Astrocyte (in vitro differentiated cells and primary cell): ENCODE measurements at regions not wholly inside any gene's neighbourhood (a gene's known extent, or its start where the extent isn't known, plus 50 kb on each side); places are given as distances from the start of the nearest gene placed in this dataset.

Source experiments
- DNase-seq: peaks from one replicate; pipeline ENCODE4 v3.0.0-alpha.2; 2010; ENCODE audit warnings: low read depth
- FAIRE-seq: peaks from 2 replicates; lab custom pipeline; 2011; peaks lifted over from hg19 to GRCh38; lab: Jason Lieb, UNC
- H2AFZ ChIP-seq: 2 replicates; pipeline ENCODE4 v1.6.0; 2012; ENCODE audit warnings: low read depth, low read length, inconsistent platforms
- H3K27ac ChIP-seq: 2 replicates; pipeline ENCODE4 v1.5.1; 2011; ENCODE audit warnings: low read depth, low read length, inconsistent platforms
- H3K27me3 ChIP-seq: 2 replicates; pipeline ENCODE4 v1.6.0; 2011; ENCODE audit warnings: low read length, inconsistent platforms; ENCODE audit not compliant: insufficient read depth
- H3K36me3 ChIP-seq: 2 replicates; pipeline ENCODE4 v1.5.1; 2011; ENCODE audit warnings: low read length, inconsistent platforms; ENCODE audit not compliant: insufficient read depth
- H3K4me1 ChIP-seq: 2 replicates; pipeline ENCODE4 v1.5.1; 2011; ENCODE audit warnings: low read length, inconsistent platforms; ENCODE audit not compliant: insufficient read depth
- H3K4me2 ChIP-seq: 2 replicates; pipeline ENCODE4 v1.6.0; 2012; ENCODE audit warnings: low read length, inconsistent platforms
- H3K4me3 ChIP-seq: 2 replicates; pipeline ENCODE4 v1.5.1; 2011; ENCODE audit warnings: low read depth, mild to moderate bottlenecking, low read length, inconsistent platforms; ENCODE audit not compliant: insufficient read depth
- H3K79me2 ChIP-seq: 2 replicates; pipeline ENCODE4 v1.6.0; 2012; ENCODE audit warnings: mild to moderate bottlenecking, low read length, inconsistent platforms; ENCODE audit not compliant: insufficient read depth
- H3K9ac ChIP-seq: 2 replicates; pipeline ENCODE4 v1.6.0; 2012; ENCODE audit warnings: mild to moderate bottlenecking, low read length, inconsistent platforms
- H3K9me3 ChIP-seq: 2 replicates; pipeline ENCODE4 v1.5.1; 2012; ENCODE audit warnings: low read depth, mild to moderate bottlenecking, low read length, inconsistent platforms; ENCODE audit not compliant: insufficient read depth
- H4K20me1 ChIP-seq: 2 replicates; pipeline ENCODE4 v1.6.0; 2012; ENCODE audit warnings: low read length, inconsistent platforms; ENCODE audit not compliant: insufficient read depth
- H3K27ac Mint-ChIP-seq: one replicate; pipeline ENCODE4 v1.8.0; 2021; ENCODE audit warnings: mild to moderate bottlenecking, mixed read lengths; ENCODE audit not compliant: unreplicated experiment
- H3K27me3 Mint-ChIP-seq: one replicate; pipeline ENCODE4 v1.8.0; 2021; ENCODE audit warnings: low read depth, mixed read lengths; ENCODE audit not compliant: unreplicated experiment
- H3K36me3 Mint-ChIP-seq: one replicate; pipeline ENCODE4 v1.8.0; 2021; ENCODE audit warnings: low read depth, mixed read lengths; ENCODE audit not compliant: unreplicated experiment
- H3K4me1 Mint-ChIP-seq: one replicate; pipeline ENCODE4 v1.8.0; 2021; ENCODE audit warnings: low read depth, mixed read lengths; ENCODE audit not compliant: unreplicated experiment
- H3K4me3 Mint-ChIP-seq: one replicate; pipeline ENCODE4 v1.8.0; 2021; ENCODE audit warnings: mild to moderate bottlenecking, moderate library complexity, mixed read lengths; ENCODE audit not compliant: unreplicated experiment
- H3K9me3 Mint-ChIP-seq: one replicate; pipeline ENCODE4 v1.8.0; 2021; ENCODE audit warnings: mild to moderate bottlenecking, mixed read lengths; ENCODE audit not compliant: unreplicated experiment
- EZH2 ChIP-seq: IDR thresholded peaks from 2 replicates; pipeline ENCODE4 v1.6.1; 2012; ENCODE audit warnings: mild to moderate bottlenecking, low read length, inconsistent platforms; ENCODE audit not compliant: insufficient read depth
- TF ChIP-seq, protein P1 (sequence below): IDR thresholded peaks from 2 replicates; pipeline ENCODE4 v1.5.1; 2011; ENCODE audit warnings: low read depth, mild to moderate bottlenecking, inconsistent platforms, low read length, moderate library complexity; ENCODE audit not compliant: insufficient read depth

DNA sequence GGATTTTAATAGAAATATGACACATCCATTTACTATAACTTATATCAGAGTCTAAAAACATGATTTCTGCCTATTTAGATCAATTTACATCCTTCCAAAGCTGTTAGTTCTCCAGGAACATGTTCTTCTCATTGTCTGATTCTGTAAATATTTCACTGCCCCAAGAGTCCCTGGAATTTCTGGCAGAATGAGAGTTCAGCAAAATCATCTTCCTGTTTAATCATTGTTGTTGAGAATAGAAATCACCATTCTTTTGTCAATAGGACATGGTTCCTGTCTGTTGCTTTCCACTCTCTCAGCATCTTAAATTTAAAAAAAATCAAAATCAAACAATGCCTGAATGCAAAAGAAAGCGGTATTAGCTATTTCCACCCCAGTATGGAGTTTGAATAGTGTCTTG, 172.8 kb upstream of the FRMPD4 start:
- Histone ChIP-seq H2AFZ (no peak overlapping the region), H4K20me1 (no peaks in the 10 kb centered on the region), H3K9me3 (no peaks in the 10 kb centered on the region), H3K9ac (no peak overlapping the region), H3K4me2 (no peak overlapping the region), H3K4me1 (no peaks in the 10 kb centered on the region), H3K27ac (no peak overlapping the region), H3K79me2 (no peaks in the 10 kb centered on the region), H3K4me3 (no peak overlapping the region), H3K27me3 (no peaks in the 10 kb centered on the region), H3K36me3 (no peaks in the 10 kb centered on the region)
- DNase-seq (no peak), FAIRE-seq (peak; percentile 9)
- H3K4me3 Mint-ChIP-seq, result no peak overlapping the region
- no peaks in the 10 kb centered on the region for H3K36me3 Mint-ChIP-seq
- no peaks in the 10 kb centered on the region for H3K9me3 Mint-ChIP-seq
- H3K4me1 Mint-ChIP-seq, result peaks cover 9% of the 10 kb centered on the region
- H3K27me3 Mint-ChIP-seq, result no peaks in the 10 kb centered on the region
- no peak for TF ChIP-seq EZH2
- TF ChIP-seq, protein P1, sequence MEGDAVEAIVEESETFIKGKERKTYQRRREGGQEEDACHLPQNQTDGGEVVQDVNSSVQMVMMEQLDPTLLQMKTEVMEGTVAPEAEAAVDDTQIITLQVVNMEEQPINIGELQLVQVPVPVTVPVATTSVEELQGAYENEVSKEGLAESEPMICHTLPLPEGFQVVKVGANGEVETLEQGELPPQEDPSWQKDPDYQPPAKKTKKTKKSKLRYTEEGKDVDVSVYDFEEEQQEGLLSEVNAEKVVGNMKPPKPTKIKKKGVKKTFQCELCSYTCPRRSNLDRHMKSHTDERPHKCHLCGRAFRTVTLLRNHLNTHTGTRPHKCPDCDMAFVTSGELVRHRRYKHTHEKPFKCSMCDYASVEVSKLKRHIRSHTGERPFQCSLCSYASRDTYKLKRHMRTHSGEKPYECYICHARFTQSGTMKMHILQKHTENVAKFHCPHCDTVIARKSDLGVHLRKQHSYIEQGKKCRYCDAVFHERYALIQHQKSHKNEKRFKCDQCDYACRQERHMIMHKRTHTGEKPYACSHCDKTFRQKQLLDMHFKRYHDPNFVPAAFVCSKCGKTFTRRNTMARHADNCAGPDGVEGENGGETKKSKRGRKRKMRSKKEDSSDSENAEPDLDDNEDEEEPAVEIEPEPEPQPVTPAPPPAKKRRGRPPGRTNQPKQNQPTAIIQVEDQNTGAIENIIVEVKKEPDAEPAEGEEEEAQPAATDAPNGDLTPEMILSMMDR, result no peak
- peak overlapping the region; percentile 62 for H3K27ac Mint-ChIP-seq

DNA sequence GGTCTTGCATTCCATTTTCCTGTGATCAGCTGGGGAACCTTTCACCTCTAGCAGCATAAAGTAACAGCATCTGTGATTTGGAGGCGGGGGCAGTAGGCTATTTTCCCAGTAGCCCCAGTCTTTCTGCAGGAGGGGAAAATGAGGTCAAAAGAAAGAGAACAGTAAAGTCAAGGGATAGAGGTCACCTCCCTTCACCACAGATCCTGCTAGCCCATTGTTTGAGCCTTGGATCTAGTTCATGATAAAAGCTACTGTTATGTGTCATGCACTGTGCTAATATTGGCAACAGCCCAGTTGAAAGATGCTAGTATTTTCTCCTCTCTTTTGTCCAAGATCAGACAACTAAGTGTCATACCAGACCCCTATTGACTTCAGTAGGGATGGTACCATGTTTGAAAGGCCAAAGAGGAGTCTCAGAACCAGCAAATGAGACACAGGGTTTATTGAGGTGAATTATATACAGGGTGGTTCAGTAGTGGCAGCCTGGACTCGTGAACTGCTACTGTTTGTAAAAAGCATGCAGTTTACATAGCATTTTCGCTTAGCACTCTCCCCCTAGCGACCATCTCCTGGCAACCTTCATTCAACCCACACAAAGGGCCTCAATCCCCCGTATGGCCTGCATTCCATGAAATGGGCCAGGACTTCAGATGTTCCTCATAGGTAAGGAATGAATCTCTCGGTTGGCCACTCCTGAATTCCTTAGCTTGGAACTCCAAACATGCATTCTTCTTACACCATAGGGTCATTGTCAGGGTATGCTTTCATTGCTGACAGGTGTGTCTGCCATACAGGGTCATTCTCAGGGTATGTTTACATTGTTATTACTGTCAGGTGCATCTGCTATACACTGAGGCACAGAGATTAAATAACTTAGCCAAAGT, 170.0 kb upstream of the FRMPD4 start:
- Mint-ChIP-seq H3K27ac (peak overlapping the region; percentile 78), H3K36me3 (no peaks in the 10 kb centered on the region), H3K27me3 (no peaks in the 10 kb centered on the region), H3K4me3 (no peak overlapping the region), H3K9me3 (no peaks in the 10 kb centered on the region), H3K4me1 (peaks cover 12% of the 10 kb centered on the region)
- no peak for TF ChIP-seq EZH2
- TF ChIP-seq, protein P1, result no peak
- Histone ChIP-seq H3K9ac (peak overlapping the region; percentile 3), H2AFZ (no peak overlapping the region), H3K27ac (peak overlapping the region; percentile 45), H3K9me3 (no peaks in the 10 kb centered on the region), H3K27me3 (no peaks in the 10 kb centered on the region), H3K4me2 (peak overlapping the region; percentile 19), H4K20me1 (no peaks in the 10 kb centered on the region), H3K4me1 (no peaks in the 10 kb centered on the region), H3K36me3 (no peaks in the 10 kb centered on the region), H3K4me3 (no peak overlapping the region), H3K79me2 (no peaks in the 10 kb centered on the region)
- DNase-seq (peak; percentile 65), FAIRE-seq (no peak)

- Mint-ChIP-seq H3K4me3 (no peak overlapping the region), H3K9me3 (no peaks in the 10 kb centered on the region), H3K27ac (no peak overlapping the region), H3K4me1 (peaks cover 12% of the 10 kb centered on the region), H3K27me3 (no peaks in the 10 kb centered on the region), H3K36me3 (no peaks in the 10 kb centered on the region)
- no peak overlapping the region for H2AFZ ChIP-seq
- no peak overlapping the region for H3K9ac ChIP-seq
- no peak overlapping the region for H3K27ac ChIP-seq
- no peaks in the 10 kb centered on the region for H3K4me1 ChIP-seq
- TF ChIP-seq, protein P1, result no peak
- no peak for TF ChIP-seq EZH2
- H3K9me3 ChIP-seq, result no peaks in the 10 kb centered on the region
- DNase-seq (peak; percentile 13), FAIRE-seq (peak; percentile 73)
- H3K36me3 ChIP-seq, result no peaks in the 10 kb centered on the region
- no peaks in the 10 kb centered on the region for H4K20me1 ChIP-seq
- H3K79me2 ChIP-seq, result no peaks in the 10 kb centered on the region
- H3K4me2 ChIP-seq, result no peak overlapping the region
- H3K27me3 ChIP-seq, result no peaks in the 10 kb centered on the region
- no peak overlapping the region for H3K4me3 ChIP-seq
Observed at GRCh38 chrX:11968991-11969390, 169.3 kb upstream of the FRMPD4 start.
